Natural killer cell (primary cell): ENCODE measurements at regions not wholly inside any gene's neighbourhood (a gene's known extent, or its start where the extent isn't known, plus 50 kb on each side); places are given as distances from the start of the nearest gene placed in this dataset.

Experiments used
- ATAC-seq, 3 donors: fragments of 150-1000 bp in 2 of 3; fragments of 200-7000 bp in 1 of 3; cut with Tn5 transposase; 1 replicate in 1 of 3; 2 replicates in 2 of 3; pipeline ENCODE4 v1.10.0; 2021; ENCODE audit warnings: mild to moderate bottlenecking in 2 of 3, moderate library complexity in 2 of 3
- DNase-seq, 2 donors: peaks; one replicate each; pipeline versions ENCODE4 v3.0.0 to v3.0.0-alpha.2; 2013 to 2021; ENCODE audit warnings: mixed read lengths in 1 of 2
- H3K27ac ChIP-seq: one replicate; pipeline ENCODE4 v1.5.1; 2013; ENCODE audit warnings: mild to moderate bottlenecking, low read length
- H3K27me3 ChIP-seq: one replicate; pipeline ENCODE4 v1.6.1; 2013; ENCODE audit warnings: low read length; ENCODE audit not compliant: control insufficient read depth, insufficient read depth
- H3K36me3 ChIP-seq: one replicate; pipeline ENCODE4 v1.6.1; 2013; ENCODE audit warnings: low read length; ENCODE audit not compliant: control insufficient read depth, insufficient read depth
- H3K4me1 ChIP-seq: one replicate; pipeline ENCODE4 v1.6.1; 2013; ENCODE audit warnings: low read length; ENCODE audit not compliant: control insufficient read depth, insufficient read depth
- H3K4me3 ChIP-seq: one replicate; pipeline ENCODE4 v1.5.1; 2013; ENCODE audit warnings: low read length
- H3K9me3 ChIP-seq: one replicate; pipeline ENCODE4 v1.6.1; 2013; ENCODE audit warnings: low read length; ENCODE audit not compliant: control insufficient read depth, insufficient read depth
- H3K27ac Mint-ChIP-seq, 2 donors: one replicate each; pipeline ENCODE4 v1.8.0; 2022; ENCODE audit warnings: mild to moderate bottlenecking in 2 of 2, mixed read lengths in 2 of 2, moderate library complexity in 1 of 2
- H3K27me3 Mint-ChIP-seq, 2 donors: one replicate each; pipeline ENCODE4 v1.8.0; 2022; ENCODE audit warnings: low read depth in 2 of 2, mixed read lengths in 2 of 2
- H3K36me3 Mint-ChIP-seq: one replicate; pipeline ENCODE4 v1.8.0; 2022; ENCODE audit warnings: mixed read lengths
- H3K4me1 Mint-ChIP-seq, 2 donors: one replicate each; pipeline ENCODE4 v1.8.0; 2022; ENCODE audit warnings: mixed read lengths in 2 of 2
- H3K4me3 Mint-ChIP-seq: one replicate; pipeline ENCODE4 v1.8.0; 2022; ENCODE audit warnings: mild to moderate bottlenecking, moderate library complexity, mixed read lengths
- H3K9me3 Mint-ChIP-seq, 2 donors: one replicate each; pipeline ENCODE4 v1.8.0; 2022; ENCODE audit warnings: mixed read lengths in 2 of 2
- CTCF ChIP-seq: fragments of 200-600 bp; IDR thresholded peaks from one replicate; pipeline ENCODE4 v1.8.0; 2022; ENCODE audit warnings: antibody characterized with exemption
- WGBS: methylation state at CpG from one replicate; pipeline ENCODE4 v1.1.7; 2013; ENCODE audit warnings: missing lambda C conversion rate; ENCODE audit not compliant: insufficient coverage; 5-methylcytosine and 5-hydroxymethylcytosine counted together
- intact Hi-C: fragments of 100-400 bp; cut with micrococcal nuclease; formaldehyde crosslinking; loops from one replicate; pipeline ENCODE4 v1.14.2; 2022

GRCh38 chr12:46451276-46452021 is 78.9 kb upstream of the SLC38A2 start:
- H3K27me3 Mint-ChIP-seq: no peaks in the 10 kb centered on the region
- H3K36me3 Mint-ChIP-seq: no peaks in the 10 kb centered on the region
- no peak overlapping the region for H3K27ac ChIP-seq
- intact Hi-C loops: no loop called here
- no peak for ATAC-seq
- no peak overlapping the region for H3K4me3 Mint-ChIP-seq
- TF ChIP-seq CTCF: no peak
- H3K36me3 ChIP-seq: no peaks in the 10 kb centered on the region
- H3K4me3 ChIP-seq: no peak overlapping the region
- H3K4me1 Mint-ChIP-seq: peaks cover 19 to 42% of the 10 kb centered on the region in 2 donors
- H3K9me3 Mint-ChIP-seq: no peaks in the 10 kb centered on the region
- H3K4me1 ChIP-seq: peaks cover 20% of the 10 kb centered on the region
- no peak overlapping the region for H3K27ac Mint-ChIP-seq
- WGBS: 90% methylated on average over 3 of the region's 5 CpGs
- DNase-seq: no peak
- H3K27me3 ChIP-seq: no peaks in the 10 kb centered on the region
- no peaks in the 10 kb centered on the region for H3K9me3 ChIP-seq

GRCh38 chr12:46450279-46450748 is 77.7 kb upstream of the SLC38A2 start:
- H3K27ac Mint-ChIP-seq: no peak overlapping the region
- no peaks in the 10 kb centered on the region for H3K36me3 ChIP-seq
- no peak overlapping the region for H3K27ac ChIP-seq
- WGBS: 73% methylated on average over 1 of the region's 1 CpG
- no peak overlapping the region for H3K4me3 Mint-ChIP-seq
- H3K9me3 ChIP-seq: no peaks in the 10 kb centered on the region
- intact Hi-C loops: no loop called here
- no peak overlapping the region for H3K4me3 ChIP-seq
- DNase-seq (no peak), ATAC-seq (no peak)
- no peaks in the 10 kb centered on the region for H3K36me3 Mint-ChIP-seq
- no peaks in the 10 kb centered on the region for H3K27me3 ChIP-seq
- H3K4me1 Mint-ChIP-seq: peaks cover 8 to 35% of the 10 kb centered on the region in 2 donors
- peaks cover 11% of the 10 kb centered on the region for H3K4me1 ChIP-seq
- no peaks in the 10 kb centered on the region for H3K27me3 Mint-ChIP-seq
- no peaks in the 10 kb centered on the region for H3K9me3 Mint-ChIP-seq
- no peak for TF ChIP-seq CTCF

GRCh38 chr12:46449856-46450255 is 77.3 kb upstream of the SLC38A2 start:
- no CpG with 5 or more reads among the region's 2 CpGs for WGBS
- intact Hi-C loops: no loop called here
- Mint-ChIP-seq H3K36me3 (no peaks in the 10 kb centered on the region), H3K4me1 (peaks cover 3 to 30% of the 10 kb centered on the region in 2 donors), H3K27ac (no peak overlapping the region), H3K27me3 (no peaks in the 10 kb centered on the region), H3K9me3 (no peaks in the 10 kb centered on the region), H3K4me3 (no peak overlapping the region)
- H3K4me1 ChIP-seq: peaks cover 6% of the 10 kb centered on the region
- H3K27me3 ChIP-seq: no peaks in the 10 kb centered on the region
- H3K27ac ChIP-seq: no peak overlapping the region
- no peaks in the 10 kb centered on the region for H3K36me3 ChIP-seq
- ATAC-seq (no peak), DNase-seq (no peak)
- H3K4me3 ChIP-seq: no peak overlapping the region
- no peak for TF ChIP-seq CTCF
- H3K9me3 ChIP-seq: no peaks in the 10 kb centered on the region

- no peaks in the 10 kb centered on the region for H3K9me3 ChIP-seq
- H3K36me3 ChIP-seq: no peaks in the 10 kb centered on the region
- Mint-ChIP-seq H3K27ac (no peak overlapping the region), H3K9me3 (no peaks in the 10 kb centered on the region), H3K4me3 (no peak overlapping the region), H3K4me1 (peaks cover 0 to 26% of the 10 kb centered on the region in 2 donors), H3K27me3 (no peaks in the 10 kb centered on the region), H3K36me3 (no peaks in the 10 kb centered on the region)
- no peak overlapping the region for H3K27ac ChIP-seq
- H3K4me1 ChIP-seq: peaks cover 4% of the 10 kb centered on the region
- intact Hi-C loops: no loop called here
- DNase-seq: no peak
- no peak for ATAC-seq
- TF ChIP-seq CTCF: no peak
- WGBS: 64% methylated on average over 4 of the region's 4 CpGs
- H3K27me3 ChIP-seq: no peaks in the 10 kb centered on the region
- no peak overlapping the region for H3K4me3 ChIP-seq
Measured at GRCh38 chr12:46449316-46449715, 76.7 kb upstream of the SLC38A2 start.
